ENCODE measurements at regions not wholly inside any gene's neighbourhood (a gene's known extent, or its start where the extent isn't known, plus 50 kb on each side); places are given as distances from the start of the nearest gene placed in this dataset.

- TF ChIP-seq PTBP1 (IDR thresholded peaks at IDR 0.05; ENCODE audit: low read depth, low read length): no peak
- peak; percentile 60 for TF ChIP-seq ZBTB40 (IDR thresholded peaks at IDR 0.05)
- no peak for TF ChIP-seq ZBTB40 (CRISPR knock-in tag; IDR thresholded peaks at IDR 0.05)
- no peak for TF ChIP-seq MBD1 (CRISPR knock-in tag; IDR thresholded peaks at IDR 0.05)
- TF ChIP-seq ZBTB33 (CRISPR knock-in tag; IDR thresholded peaks at IDR 0.05): no peak
- ATAC-seq: no peak
- no peaks in the 10 kb centered on the region for H3K36me3 ChIP-seq (ENCODE audit: control insufficient read depth, insufficient read depth, low read length)
- WGBS (ENCODE audit: insufficient coverage, low coverage, missing lambda C conversion rate): 0% methylated on average over 4 of the region's 4 CpGs
- no peak for FAIRE-seq
- H3K9me3 ChIP-seq (replicated peaks; ENCODE audit: control insufficient read depth, insufficient read depth, low read depth, low read length): no peaks in the 10 kb centered on the region
- in situ Hi-C loops (cut with MboI) (no loop called here), intact Hi-C loops (cut with micrococcal nuclease) (no loop called here)
- ChIA-PET CTCF (ENCODE audit: low intra/inter-chr PET ratio) (no interaction called here), POLR2A (no interaction called here)
- no peak overlapping the region for H3K9ac ChIP-seq (ENCODE audit: insufficient read depth in 1 of 2, low read depth in 2 of 2, low read length in 2 of 2)
- no TSS peak for BruUV-seq (replicated peaks)
- no peaks in the 10 kb centered on the region for H3K79me2 ChIP-seq (ENCODE audit: control insufficient read depth, insufficient read depth, low read length)
- no peaks in the 10 kb centered on the region for H4K20me1 ChIP-seq (replicated peaks; ENCODE audit: control insufficient read depth, insufficient read depth, low read length)
- no peak overlapping the region for H3K4me3 ChIP-seq
- H3K4me2 ChIP-seq (ENCODE audit: insufficient read depth, low read length): no peak overlapping the region
- no peaks in the 10 kb centered on the region for H3K9me1 ChIP-seq (ENCODE audit: control insufficient read depth, insufficient read depth, low read length)
- H3K27ac ChIP-seq (ENCODE audit: extremely low read depth, low read depth, low read length): no peak overlapping the region
- no peaks in the 10 kb centered on the region for H3K27me3 ChIP-seq (ENCODE audit: control insufficient read depth in 2 of 2, insufficient read depth in 2 of 2, low read length in 2 of 2)
- H2AFZ ChIP-seq (ENCODE audit: low read depth, low read length): no peak overlapping the region
- DNase-seq (ENCODE audit: extremely low read depth in 1 of 4, low spot score in 3 of 4): no peak
- H3K4me1 ChIP-seq (replicated peaks in 1 of 2; ENCODE audit: control insufficient read depth in 2 of 2, insufficient read depth in 2 of 2, low read length in 2 of 2): no peaks in the 10 kb centered on the region
Observed at GRCh38 chr16:82562183-82562683, 64.5 kb upstream of the CDH13 start.

All from K562 (cell line).